IMR-90 (cell line): ENCODE measurements at regions not wholly inside any gene's neighbourhood (a gene's known extent, or its start where the extent isn't known, plus 50 kb on each side); places are given as distances from the start of the nearest gene placed in this dataset.

Experiments used
- CHD1 ChIP-seq: IDR thresholded peaks from 2 replicates; pipeline ENCODE4 v1.6.1; 2012; ENCODE audit warnings: low read depth, low read length, improper control_type of control experiment
- FOS ChIP-seq: fragments of 150-350 bp; IDR thresholded peaks from 2 replicates; pipeline ENCODE4 v1.6.1; 2016; ENCODE audit warnings: low read depth, low read length
- MAFK ChIP-seq: IDR thresholded peaks from 2 replicates; pipeline ENCODE4 v1.6.1; 2012; ENCODE audit warnings: low read depth, low read length, improper control_type of control experiment
- MAZ ChIP-seq: IDR thresholded peaks from 2 replicates; pipeline ENCODE4 v1.6.1; 2012; ENCODE audit warnings: low read depth, mild to moderate bottlenecking, low read length, improper control_type of control experiment, moderate library complexity, borderline replicate concordance
- POLR2A ChIP-seq: IDR thresholded peaks from 2 replicates; pipeline ENCODE4 v1.6.1; 2012; ENCODE audit warnings: mild to moderate bottlenecking, low read depth, low read length
- RAD21 ChIP-seq: IDR thresholded peaks from 2 replicates; pipeline ENCODE4 v1.6.1; 2012; ENCODE audit warnings: low read length, improper control_type of control experiment
- RFX5 ChIP-seq: IDR thresholded peaks from 2 replicates; pipeline ENCODE4 v1.8.0; 2012; ENCODE audit warnings: low read depth, mild to moderate bottlenecking, low read length, moderate library complexity
- SMC3 ChIP-seq: fragments of 150-350 bp; IDR thresholded peaks from 2 replicates; pipeline ENCODE4 v1.6.1; 2016; ENCODE audit warnings: low read depth, mild to moderate bottlenecking, antibody characterized with exemption, low read length, moderate library complexity
- TF ChIP-seq, protein P1 (sequence below): conservative IDR thresholded peaks from 2 replicates; pipeline ENCODE4 v1.5.1; 2012; ENCODE audit warnings: mild to moderate bottlenecking, low read depth, low read length, improper control_type of control experiment

DNA sequence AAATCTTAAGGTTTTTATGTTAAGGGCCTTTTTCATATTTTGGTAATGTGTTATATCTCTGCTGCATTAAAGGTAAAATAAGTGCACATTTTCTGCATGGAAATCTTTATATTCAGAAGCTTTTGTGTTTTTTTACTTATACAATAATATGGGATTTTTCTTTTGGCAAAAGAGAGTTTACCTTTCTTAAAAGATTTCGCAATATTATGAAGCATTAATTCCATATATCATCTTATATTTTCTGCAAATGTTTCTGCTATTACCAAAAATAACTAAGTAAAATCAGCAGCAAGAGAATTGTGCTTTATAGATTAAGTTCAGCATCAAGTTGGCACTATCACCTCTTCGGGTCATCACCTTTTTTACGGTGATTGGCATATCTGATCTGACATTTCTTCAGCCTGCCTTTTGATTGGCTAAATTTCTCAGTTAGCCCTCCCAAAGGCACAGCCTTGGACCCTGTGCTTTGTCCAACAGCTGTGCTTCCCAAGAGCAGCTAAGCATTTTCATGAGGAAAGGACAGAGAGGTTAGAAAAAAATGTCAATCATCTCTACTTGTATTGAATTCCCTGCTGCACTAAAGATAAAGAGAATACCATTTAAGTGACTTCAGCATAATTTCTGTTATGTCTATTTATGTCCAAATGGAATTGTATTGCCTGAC, 767.1 kb upstream of the PRMT6 start:
- no peak for TF ChIP-seq POLR2A
- TF ChIP-seq, protein P1, sequence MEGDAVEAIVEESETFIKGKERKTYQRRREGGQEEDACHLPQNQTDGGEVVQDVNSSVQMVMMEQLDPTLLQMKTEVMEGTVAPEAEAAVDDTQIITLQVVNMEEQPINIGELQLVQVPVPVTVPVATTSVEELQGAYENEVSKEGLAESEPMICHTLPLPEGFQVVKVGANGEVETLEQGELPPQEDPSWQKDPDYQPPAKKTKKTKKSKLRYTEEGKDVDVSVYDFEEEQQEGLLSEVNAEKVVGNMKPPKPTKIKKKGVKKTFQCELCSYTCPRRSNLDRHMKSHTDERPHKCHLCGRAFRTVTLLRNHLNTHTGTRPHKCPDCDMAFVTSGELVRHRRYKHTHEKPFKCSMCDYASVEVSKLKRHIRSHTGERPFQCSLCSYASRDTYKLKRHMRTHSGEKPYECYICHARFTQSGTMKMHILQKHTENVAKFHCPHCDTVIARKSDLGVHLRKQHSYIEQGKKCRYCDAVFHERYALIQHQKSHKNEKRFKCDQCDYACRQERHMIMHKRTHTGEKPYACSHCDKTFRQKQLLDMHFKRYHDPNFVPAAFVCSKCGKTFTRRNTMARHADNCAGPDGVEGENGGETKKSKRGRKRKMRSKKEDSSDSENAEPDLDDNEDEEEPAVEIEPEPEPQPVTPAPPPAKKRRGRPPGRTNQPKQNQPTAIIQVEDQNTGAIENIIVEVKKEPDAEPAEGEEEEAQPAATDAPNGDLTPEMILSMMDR: no peak
- TF ChIP-seq FOS: no peak
- TF ChIP-seq SMC3: no peak
- TF ChIP-seq CHD1: no peak
- no peak for TF ChIP-seq MAFK
- TF ChIP-seq RFX5: no peak
- TF ChIP-seq MAZ: no peak
- TF ChIP-seq RAD21: no peak
